ENCODE measurements at regions not wholly inside any gene's neighbourhood (a gene's known extent, or its start where the extent isn't known, plus 50 kb on each side); places are given as distances from the start of the nearest gene placed in this dataset.

GRCh38 chr11:45000918-45001317 lies 50.2 kb upstream of the TP53I11 start:
- Histone ChIP-seq H3K27me3 (ENCODE audit: control insufficient read depth, extremely low read depth, insufficient read depth, low read length) (no peaks in the 10 kb centered on the region), H3K4me3 (ENCODE audit: control insufficient read depth in 2 of 3, extremely low read depth in 1 of 3, insufficient read depth in 2 of 3, low read depth in 1 of 3, low read length in 3 of 3) (no peak overlapping the region), H3K79me2 (ENCODE audit: control insufficient read depth, insufficient read depth, low read length) (no peaks in the 10 kb centered on the region), H4K20me1 (ENCODE audit: control insufficient read depth, extremely low read depth, insufficient read depth, low read length) (no peaks in the 10 kb centered on the region), H3K9me1 (ENCODE audit: control insufficient read depth, extremely low read depth, insufficient read depth, low read length) (no peaks in the 10 kb centered on the region), H3K9me3 (ENCODE audit: control insufficient read depth, low read depth, low read length) (no peaks in the 10 kb centered on the region), H3K36me3 (ENCODE audit: control insufficient read depth in 2 of 2, extremely low read depth in 1 of 2, insufficient read depth in 2 of 2, low read length in 2 of 2) (no peaks in the 10 kb centered on the region), H3K9ac (ENCODE audit: control insufficient read depth, extremely low read depth, insufficient read depth, low read length) (no peak overlapping the region), H3K4me1 (ENCODE audit: control insufficient read depth, extremely low read depth, insufficient read depth, low read length) (no peaks in the 10 kb centered on the region), H3K27ac (ENCODE audit: control insufficient read depth, insufficient read depth, low read length) (no peak overlapping the region), H3K4me2 (ENCODE audit: control insufficient read depth, extremely low read depth, insufficient read depth, low read depth, low read length) (no peak overlapping the region), H2AFZ (ENCODE audit: control insufficient read depth, low read length) (no peak overlapping the region)
- DNase-seq (ENCODE audit: low read depth, low spot score) (no peak), FAIRE-seq (no peak)
- TF ChIP-seq EZH2 (IDR thresholded peaks at IDR 0.05; ENCODE audit: low read length), result no peak
- TF ChIP-seq, protein P1, sequence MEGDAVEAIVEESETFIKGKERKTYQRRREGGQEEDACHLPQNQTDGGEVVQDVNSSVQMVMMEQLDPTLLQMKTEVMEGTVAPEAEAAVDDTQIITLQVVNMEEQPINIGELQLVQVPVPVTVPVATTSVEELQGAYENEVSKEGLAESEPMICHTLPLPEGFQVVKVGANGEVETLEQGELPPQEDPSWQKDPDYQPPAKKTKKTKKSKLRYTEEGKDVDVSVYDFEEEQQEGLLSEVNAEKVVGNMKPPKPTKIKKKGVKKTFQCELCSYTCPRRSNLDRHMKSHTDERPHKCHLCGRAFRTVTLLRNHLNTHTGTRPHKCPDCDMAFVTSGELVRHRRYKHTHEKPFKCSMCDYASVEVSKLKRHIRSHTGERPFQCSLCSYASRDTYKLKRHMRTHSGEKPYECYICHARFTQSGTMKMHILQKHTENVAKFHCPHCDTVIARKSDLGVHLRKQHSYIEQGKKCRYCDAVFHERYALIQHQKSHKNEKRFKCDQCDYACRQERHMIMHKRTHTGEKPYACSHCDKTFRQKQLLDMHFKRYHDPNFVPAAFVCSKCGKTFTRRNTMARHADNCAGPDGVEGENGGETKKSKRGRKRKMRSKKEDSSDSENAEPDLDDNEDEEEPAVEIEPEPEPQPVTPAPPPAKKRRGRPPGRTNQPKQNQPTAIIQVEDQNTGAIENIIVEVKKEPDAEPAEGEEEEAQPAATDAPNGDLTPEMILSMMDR (optimal IDR thresholded peaks at IDR 0.05 in 1 of 3, IDR thresholded peaks at IDR 0.05 in 1 of 3, conservative IDR thresholded peaks at IDR 0.05 in 1 of 3; ENCODE audit: extremely low read depth in 1 of 3, insufficient read depth in 2 of 3, low read length in 3 of 3), result no peak
- dilution Hi-C loops (cut with MboI; ENCODE audit: extremely low pct_ligation_motif_present, low sequenced_read_pairs), result no loop called here

DNA sequence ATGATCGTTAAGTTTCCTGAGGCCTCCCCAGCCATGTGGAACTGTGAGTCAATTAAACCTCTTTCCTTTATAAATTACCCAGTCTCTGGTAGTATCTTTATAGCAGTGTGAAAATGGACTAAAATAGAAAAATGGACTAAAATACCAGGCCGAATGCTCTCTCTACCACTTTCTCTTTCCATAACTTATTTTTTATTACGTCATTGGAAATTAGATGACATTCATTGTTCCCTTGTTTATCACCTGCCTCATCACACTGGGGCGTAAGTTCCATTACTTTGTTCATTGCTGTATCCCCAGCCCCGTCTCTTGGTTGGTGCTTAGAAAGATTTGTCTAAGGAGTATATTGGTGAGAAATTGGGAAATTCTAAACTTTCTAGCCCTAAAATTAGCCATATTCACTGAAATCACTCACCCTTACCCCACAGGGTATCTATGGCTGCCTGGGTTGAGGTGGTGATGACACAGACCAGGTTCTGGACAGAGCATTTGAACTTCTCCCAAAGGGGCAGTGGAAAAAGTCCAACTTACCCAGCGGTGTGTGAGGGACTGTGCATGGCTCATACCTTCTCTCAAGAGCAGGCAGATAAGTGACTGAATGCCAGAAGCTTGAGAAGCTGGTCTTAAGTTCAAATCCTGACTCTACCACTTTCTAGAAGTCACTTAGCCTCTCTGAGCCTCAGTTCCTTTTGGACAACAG lies 50.9 kb upstream of the TP53I11 start:
- dilution Hi-C loops (cut with MboI; ENCODE audit: extremely low pct_ligation_motif_present, low sequenced_read_pairs), result no loop called here
- no peak overlapping the region for H3K4me2 ChIP-seq (ENCODE audit: control insufficient read depth, extremely low read depth, insufficient read depth, low read depth, low read length)
- FAIRE-seq (no peak), DNase-seq (ENCODE audit: low read depth, low spot score) (no peak)
- H2AFZ ChIP-seq (ENCODE audit: control insufficient read depth, low read length), result no peak overlapping the region
- H3K4me1 ChIP-seq (ENCODE audit: control insufficient read depth, extremely low read depth, insufficient read depth, low read length), result no peaks in the 10 kb centered on the region
- H3K36me3 ChIP-seq (ENCODE audit: control insufficient read depth in 2 of 2, extremely low read depth in 1 of 2, insufficient read depth in 2 of 2, low read length in 2 of 2), result no peaks in the 10 kb centered on the region
- no peak overlapping the region for H3K4me3 ChIP-seq (ENCODE audit: control insufficient read depth in 2 of 3, extremely low read depth in 1 of 3, insufficient read depth in 2 of 3, low read depth in 1 of 3, low read length in 3 of 3)
- H3K79me2 ChIP-seq (ENCODE audit: control insufficient read depth, insufficient read depth, low read length), result no peaks in the 10 kb centered on the region
- H3K27me3 ChIP-seq (ENCODE audit: control insufficient read depth, extremely low read depth, insufficient read depth, low read length), result no peaks in the 10 kb centered on the region
- no peak overlapping the region for H3K27ac ChIP-seq (ENCODE audit: control insufficient read depth, insufficient read depth, low read length)
- H4K20me1 ChIP-seq (ENCODE audit: control insufficient read depth, extremely low read depth, insufficient read depth, low read length), result no peaks in the 10 kb centered on the region
- H3K9me3 ChIP-seq (ENCODE audit: control insufficient read depth, low read depth, low read length), result no peaks in the 10 kb centered on the region
- H3K9ac ChIP-seq (ENCODE audit: control insufficient read depth, extremely low read depth, insufficient read depth, low read length), result no peak overlapping the region
- no peak for TF ChIP-seq EZH2 (IDR thresholded peaks at IDR 0.05; ENCODE audit: low read length)
- TF ChIP-seq, protein P1 (optimal IDR thresholded peaks at IDR 0.05 in 1 of 3, IDR thresholded peaks at IDR 0.05 in 1 of 3, conservative IDR thresholded peaks at IDR 0.05 in 1 of 3; ENCODE audit: extremely low read depth in 1 of 3, insufficient read depth in 2 of 3, low read length in 3 of 3), result no peak
- H3K9me1 ChIP-seq (ENCODE audit: control insufficient read depth, extremely low read depth, insufficient read depth, low read length), result no peaks in the 10 kb centered on the region
